ENCODE measurements at regions not wholly inside any gene's neighbourhood (a gene's known extent, or its start where the extent isn't known, plus 50 kb on each side); places are given as distances from the start of the nearest gene placed in this dataset.

DNA sequence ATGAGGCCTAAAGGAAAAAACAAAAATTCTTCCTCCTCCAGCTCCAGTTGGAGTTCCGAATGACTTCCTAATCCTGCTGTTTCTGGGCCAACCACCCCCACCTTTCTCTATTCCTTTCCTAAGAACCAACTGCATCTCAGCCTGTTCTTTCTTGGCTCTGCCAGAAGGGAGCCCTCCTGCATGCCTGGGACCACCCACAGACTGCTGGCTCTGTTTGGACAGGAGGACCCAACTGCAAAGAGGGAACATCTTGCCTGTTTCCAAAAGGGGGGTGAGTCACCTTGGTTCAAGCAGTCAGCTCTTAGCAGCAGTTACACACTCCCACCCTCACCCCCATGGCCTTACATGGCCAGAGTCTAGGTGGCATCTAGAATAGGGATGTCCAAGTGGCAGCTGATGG is 116.0 kb upstream of the PRICKLE2 start:
- TF ChIP-seq EP300 (IDR thresholded peaks at IDR 0.05; ENCODE audit: borderline replicate concordance): no peak
- TF ChIP-seq RAD21 (IDR thresholded peaks at IDR 0.05; ENCODE audit: low read depth): no peak
- TF ChIP-seq MAX (IDR thresholded peaks at IDR 0.05): no peak
- TF ChIP-seq, protein P1, sequence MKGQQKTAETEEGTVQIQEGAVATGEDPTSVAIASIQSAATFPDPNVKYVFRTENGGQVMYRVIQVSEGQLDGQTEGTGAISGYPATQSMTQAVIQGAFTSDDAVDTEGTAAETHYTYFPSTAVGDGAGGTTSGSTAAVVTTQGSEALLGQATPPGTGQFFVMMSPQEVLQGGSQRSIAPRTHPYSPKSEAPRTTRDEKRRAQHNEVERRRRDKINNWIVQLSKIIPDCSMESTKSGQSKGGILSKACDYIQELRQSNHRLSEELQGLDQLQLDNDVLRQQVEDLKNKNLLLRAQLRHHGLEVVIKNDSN (IDR thresholded peaks at IDR 0.05): no peak

All from Ishikawa (cell line).